Panc1 (cell line): ENCODE measurements at regions not wholly inside any gene's neighbourhood (a gene's known extent, or its start where the extent isn't known, plus 50 kb on each side); places are given as distances from the start of the nearest gene placed in this dataset.

Source experiments
- ATAC-seq: fragments of 200-7000 bp; cut with Tn5 transposase; 2 replicates; pipeline ENCODE4 v1.9.1; 2020; ENCODE audit warnings: mild to moderate bottlenecking, moderate library complexity
- BruUV-seq: library from RNA; stranded (reverse); fragments of 400-500 nt; replicated peaks from 2 replicates; lab custom pipeline; 2021; lab: Mats Ljungman, UMichigan
- CTCF ChIA-PET: fragments of 300-600 bp; sonication (Branson Sonifier 250); formaldehyde crosslinking; loops from one replicate; lab custom pipeline; 2022; ENCODE audit warnings: antibody characterized with exemption; lab: Charles Lee
- POLR2A ChIA-PET: fragments of 300-600 bp; sonication (Branson Sonifier 250); formaldehyde crosslinking; loops from one replicate; lab custom pipeline; 2022; ENCODE audit warnings: antibody characterized with exemption; lab: Charles Lee
- DNase-seq: peaks from one replicate; pipeline ENCODE4 v3.0.0-alpha.2; 2010; ENCODE audit warnings: low read depth, low spot score
- H3K27ac ChIP-seq: 2 replicates; pipeline ENCODE4 v1.5.1; 2011; ENCODE audit warnings: mild to moderate bottlenecking, low read length, inconsistent platforms
- H3K27me3 ChIP-seq: fragments of 200-500 bp; sonication (Bioruptor generic); 2 replicates; pipeline ENCODE4 v1.6.0; 2014; ENCODE audit warnings: low read length, inconsistent platforms; ENCODE audit not compliant: control insufficient read depth, insufficient read depth
- H3K36me3 ChIP-seq: fragments of 200-500 bp; sonication (Bioruptor generic); 2 replicates; pipeline ENCODE4 v1.5.1; 2014; ENCODE audit warnings: inconsistent platforms, mild to moderate bottlenecking, low read length, moderate library complexity; ENCODE audit not compliant: control insufficient read depth, insufficient read depth
- H3K4me1 ChIP-seq: 2 replicates; pipeline ENCODE4 v1.5.1; 2011; ENCODE audit warnings: inconsistent platforms, mild to moderate bottlenecking, low read length, moderate library complexity; ENCODE audit not compliant: control insufficient read depth, insufficient read depth
- H3K4me3 ChIP-seq, 2 experiments: 2 replicates each; pipeline ENCODE4 v1.5.1; 2011 to 2012; ENCODE audit warnings: low read depth in 2 of 2, low read length in 2 of 2, mild to moderate bottlenecking in 2 of 2, inconsistent platforms in 1 of 2, moderate library complexity in 1 of 2
- H3K9me3 ChIP-seq: fragments of 200-500 bp; sonication (Bioruptor generic); 2 replicates; pipeline ENCODE4 v1.5.1; 2014; ENCODE audit warnings: low read depth, mild to moderate bottlenecking, inconsistent platforms, low read length, moderate library complexity; ENCODE audit not compliant: control insufficient read depth, insufficient read depth
- POLR2AphosphoS5 ChIP-seq: IDR thresholded peaks from 2 replicates; pipeline ENCODE4 v1.6.1; 2012; ENCODE audit warnings: mild to moderate bottlenecking, low read depth, low read length, moderate library complexity
- REST ChIP-seq, 2 experiments: IDR thresholded peaks; 2 replicates each; pipeline ENCODE4 v1.6.1; 2011 to 2012; ENCODE audit warnings: low read depth in 2 of 2, control low read depth in 1 of 2, low read length in 1 of 2, mild to moderate bottlenecking in 1 of 2, moderate library complexity in 1 of 2; ENCODE audit not compliant: insufficient read depth in 1 of 2
- SIN3A ChIP-seq: IDR thresholded peaks from 2 replicates; pipeline ENCODE4 v1.6.1; 2012; ENCODE audit warnings: low read depth, mild to moderate bottlenecking, low read length, moderate library complexity, borderline replicate concordance; ENCODE audit not compliant: insufficient read depth
- TCF7L2 ChIP-seq: IDR thresholded peaks from 2 replicates; pipeline ENCODE4 v1.6.1; 2011; ENCODE audit warnings: mild to moderate bottlenecking, low read depth, low read length, inconsistent platforms
- in situ Hi-C: cut with HindIII; loops from 2 replicates; pipeline ENCODE4 v1.10.0; 2016; ENCODE audit warnings: low sequenced_read_pairs, low pct_unique_long_range_greater_than_20kb
- intact Hi-C: fragments of 100-400 bp; cut with micrococcal nuclease; formaldehyde crosslinking; loops from one replicate; pipeline ENCODE4 v1.10.0; 2022; ENCODE audit not compliant: unreplicated experiment
- TF ChIP-seq, protein P1 (sequence below): fragments of 450-650 bp; IDR thresholded peaks from 2 replicates; pipeline ENCODE4 v1.5.1; 2017; ENCODE audit warnings: mild to moderate bottlenecking

GRCh38 chr22:22048981-22049531, 66.5 kb upstream of the TOP3B start:
- H3K27ac ChIP-seq = no peak overlapping the region
- H3K4me3 ChIP-seq = no peak overlapping the region
- H3K9me3 ChIP-seq = no peaks in the 10 kb centered on the region
- DNase-seq (no peak), ATAC-seq (no peak)
- no peaks in the 10 kb centered on the region for H3K36me3 ChIP-seq
- POLR2A ChIA-PET = no interaction called here
- TF ChIP-seq, protein P1, sequence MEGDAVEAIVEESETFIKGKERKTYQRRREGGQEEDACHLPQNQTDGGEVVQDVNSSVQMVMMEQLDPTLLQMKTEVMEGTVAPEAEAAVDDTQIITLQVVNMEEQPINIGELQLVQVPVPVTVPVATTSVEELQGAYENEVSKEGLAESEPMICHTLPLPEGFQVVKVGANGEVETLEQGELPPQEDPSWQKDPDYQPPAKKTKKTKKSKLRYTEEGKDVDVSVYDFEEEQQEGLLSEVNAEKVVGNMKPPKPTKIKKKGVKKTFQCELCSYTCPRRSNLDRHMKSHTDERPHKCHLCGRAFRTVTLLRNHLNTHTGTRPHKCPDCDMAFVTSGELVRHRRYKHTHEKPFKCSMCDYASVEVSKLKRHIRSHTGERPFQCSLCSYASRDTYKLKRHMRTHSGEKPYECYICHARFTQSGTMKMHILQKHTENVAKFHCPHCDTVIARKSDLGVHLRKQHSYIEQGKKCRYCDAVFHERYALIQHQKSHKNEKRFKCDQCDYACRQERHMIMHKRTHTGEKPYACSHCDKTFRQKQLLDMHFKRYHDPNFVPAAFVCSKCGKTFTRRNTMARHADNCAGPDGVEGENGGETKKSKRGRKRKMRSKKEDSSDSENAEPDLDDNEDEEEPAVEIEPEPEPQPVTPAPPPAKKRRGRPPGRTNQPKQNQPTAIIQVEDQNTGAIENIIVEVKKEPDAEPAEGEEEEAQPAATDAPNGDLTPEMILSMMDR = no peak; the same call in 1 of the 2 replicates
- TF ChIP-seq REST (IDR thresholded peaks at IDR 0.05; ENCODE audit: insufficient read depth in 1 of 2, low read depth in 2 of 2, low read length in 1 of 2) (no peak), POLR2AphosphoS5 (no peak), TCF7L2 (no peak), SIN3A (no peak)
- H3K27me3 ChIP-seq = no peaks in the 10 kb centered on the region
- H3K4me1 ChIP-seq = no peaks in the 10 kb centered on the region
- intact Hi-C loops (no loop called here), in situ Hi-C loops (no loop called here)
- CTCF ChIA-PET = no interaction called here
- no TSS peak for BruUV-seq

DNA sequence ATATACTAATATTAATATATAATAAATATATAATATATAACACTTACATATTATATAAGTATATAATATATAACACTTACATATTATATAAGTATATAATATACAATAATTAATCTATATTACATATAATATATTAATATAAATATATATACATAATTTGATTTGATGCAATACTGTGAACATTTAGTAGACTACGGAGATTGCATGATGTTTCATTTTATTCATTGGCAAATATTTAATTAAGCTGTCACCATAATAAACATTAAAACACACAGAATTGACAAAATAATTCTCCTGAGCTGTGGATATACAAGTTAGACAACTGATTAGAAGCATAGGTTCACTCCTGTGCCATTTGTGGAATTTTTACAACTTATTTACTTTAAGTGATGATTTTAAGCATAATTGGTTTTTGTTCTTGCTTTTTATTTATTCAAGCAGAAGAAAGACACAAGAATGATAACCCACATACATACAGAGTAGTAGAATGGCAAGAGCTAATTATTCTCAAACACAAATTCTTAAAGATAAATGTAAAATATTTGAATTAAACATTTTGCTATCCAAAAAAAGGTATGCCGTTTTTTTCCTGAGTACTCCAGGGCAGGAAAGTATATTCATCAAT, 65.8 kb upstream of the TOP3B start:
- ChIA-PET CTCF (no interaction called here), POLR2A (no interaction called here)
- H3K4me3 ChIP-seq = no peak overlapping the region
- H3K36me3 ChIP-seq = no peaks in the 10 kb centered on the region
- H3K27me3 ChIP-seq = no peaks in the 10 kb centered on the region
- intact Hi-C loops (no loop called here), in situ Hi-C loops (no loop called here)
- no peaks in the 10 kb centered on the region for H3K4me1 ChIP-seq
- no peak overlapping the region for H3K27ac ChIP-seq
- no peaks in the 10 kb centered on the region for H3K9me3 ChIP-seq
- no TSS peak for BruUV-seq
- ATAC-seq (no peak), DNase-seq (no peak)
- TF ChIP-seq, protein P1 = no peak
- TF ChIP-seq SIN3A (no peak), POLR2AphosphoS5 (no peak), REST (IDR thresholded peaks at IDR 0.05; ENCODE audit: insufficient read depth in 1 of 2, low read depth in 2 of 2, low read length in 1 of 2) (no peak), TCF7L2 (no peak)
